ENCODE measurements at regions not wholly inside any gene's neighbourhood (a gene's known extent, or its start where the extent isn't known, plus 50 kb on each side); places are given as distances from the start of the nearest gene placed in this dataset.

- TF ChIP-seq RAD21 (conservative IDR thresholded peaks at IDR 0.05 in 1 of 2, IDR thresholded peaks at IDR 0.05 in 1 of 2), result no peak
- no peak for TF ChIP-seq CTCF (IDR thresholded peaks at IDR 0.05)
- no peak for TF ChIP-seq MAZ (IDR thresholded peaks at IDR 0.05; ENCODE audit: borderline replicate concordance, low read depth, low read length)
- TF ChIP-seq EP300 (IDR thresholded peaks at IDR 0.05), result no peak
- no peak for TF ChIP-seq JUN (IDR thresholded peaks at IDR 0.05)
- TF ChIP-seq POLR2A (IDR thresholded peaks at IDR 0.05; ENCODE audit: low read length), result no peak
- TF ChIP-seq MAX (IDR thresholded peaks at IDR 0.05), result no peak
- no peak for TF ChIP-seq BCL3 (IDR thresholded peaks at IDR 0.05)
- TF ChIP-seq HMGXB4 (CRISPR knock-in tag; IDR thresholded peaks at IDR 0.05; ENCODE audit: borderline replicate concordance), result no peak
- TF ChIP-seq ZSCAN20 (CRISPR knock-in tag; IDR thresholded peaks at IDR 0.05), result no peak
These were observed 430.1 kb upstream of the ESRRG start for GRCh38 chr1:217153361-217153760.

Measured in A549 (cell line).